NCI-H2171 treated with DMSO at 0.1 percent for 48 hours (cell line): ENCODE measurements at regions not wholly inside any gene's neighbourhood (a gene's known extent, or its start where the extent isn't known, plus 50 kb on each side); places are given as distances from the start of the nearest gene placed in this dataset.

Source experiments
- DNase-seq: peaks from one replicate; lab custom pipeline; 2025; lab: John Stamatoyannopoulos, UW

- DNase-seq, result no peak
These were observed 266.1 kb upstream of the SIX2 start for GRCh38 chr2:45275242-45275805.

- DNase-seq, result peak; percentile 53
These were observed 265.1 kb upstream of the SIX2 start for GRCh38 chr2:45274250-45274926.

- DNase-seq, result no peak
These were observed 264.4 kb upstream of the SIX2 start for GRCh38 chr2:45273412-45274249.

- DNase-seq, result no peak
These were observed 263.5 kb upstream of the SIX2 start for GRCh38 chr2:45272549-45273265.

- DNase-seq, result no peak
These were observed 260.0 kb upstream of the SIX2 start for GRCh38 chr2:45269149-45269793.

- no peak for DNase-seq
These were observed 259.4 kb upstream of the SIX2 start for GRCh38 chr2:45268631-45269030.

GRCh38 chr2:45267062-45267792 lies 258.0 kb upstream of the SIX2 start:
- no peak for DNase-seq

- DNase-seq, result no peak
These were observed 256.1 kb upstream of the SIX2 start for GRCh38 chr2:45265336-45265735.

GRCh38 chr2:45264227-45265225 lies 255.3 kb upstream of the SIX2 start:
- DNase-seq, result no peak

- DNase-seq, result no peak
These were observed 253.9 kb upstream of the SIX2 start for GRCh38 chr2:45263147-45263546.

- no peak for DNase-seq
These were observed 252.5 kb upstream of the SIX2 start for GRCh38 chr2:45261746-45262145.

GRCh38 chr2:45260946-45261345 lies 251.7 kb upstream of the SIX2 start:
- no peak for DNase-seq

GRCh38 chr2:45259547-45260160 lies 250.4 kb upstream of the SIX2 start:
- DNase-seq, result no peak

GRCh38 chr2:45259138-45259537 lies 249.9 kb upstream of the SIX2 start:
- no peak for DNase-seq

GRCh38 chr2:45258311-45258710 lies 249.1 kb upstream of the SIX2 start:
- DNase-seq, result no peak

- no peak for DNase-seq
These were observed 248.6 kb upstream of the SIX2 start for GRCh38 chr2:45257820-45258219.

GRCh38 chr2:45256867-45257641 lies 247.8 kb upstream of the SIX2 start:
- DNase-seq, result no peak

- DNase-seq, result no peak
These were observed 247.1 kb upstream of the SIX2 start for GRCh38 chr2:45256173-45256866.
